Keratinocyte (primary cell): ENCODE measurements at regions not wholly inside any gene's neighbourhood (a gene's known extent, or its start where the extent isn't known, plus 50 kb on each side); places are given as distances from the start of the nearest gene placed in this dataset.

Experiments
- DNase-seq: peaks from one replicate; pipeline ENCODE4 v3.0.0-alpha.2; 2011; ENCODE audit warnings: low read depth, missing footprints, low spot score
- FAIRE-seq: peaks from 2 replicates; lab custom pipeline; 2011; peaks lifted over from hg19 to GRCh38; lab: Jason Lieb, UNC
- H2AFZ ChIP-seq: 2 replicates; pipeline ENCODE4 v1.6.0; 2012; ENCODE audit warnings: low read length, control low read depth, inconsistent platforms; ENCODE audit not compliant: control insufficient read depth
- H3K27ac ChIP-seq: 2 replicates; pipeline ENCODE4 v1.5.1; 2011; ENCODE audit warnings: low read length; ENCODE audit not compliant: control insufficient read depth, insufficient read depth
- H3K27me3 ChIP-seq: 3 replicates; pipeline ENCODE4 v1.6.0; 2011; ENCODE audit warnings: low read length; ENCODE audit not compliant: control insufficient read depth, insufficient read depth; ENCODE audit errors: extremely low read depth
- H3K36me3 ChIP-seq, 2 experiments: 2 replicates in 1 of 2; 3 replicates in 1 of 2; pipeline ENCODE4 v1.5.1; 2011; ENCODE audit warnings: low read length in 2 of 2, mild to moderate bottlenecking in 1 of 2; ENCODE audit not compliant: control insufficient read depth in 2 of 2, insufficient read depth in 2 of 2; ENCODE audit errors: extremely low read depth in 1 of 2
- H3K4me1 ChIP-seq: 3 replicates; pipeline ENCODE4 v1.5.1; 2011; ENCODE audit warnings: low read length; ENCODE audit not compliant: control insufficient read depth, insufficient read depth; ENCODE audit errors: extremely low read depth
- H3K4me2 ChIP-seq: 3 replicates; pipeline ENCODE4 v1.6.0; 2011; ENCODE audit warnings: low read depth, low read length; ENCODE audit not compliant: control insufficient read depth, insufficient read depth; ENCODE audit errors: extremely low read depth
- H3K4me3 ChIP-seq, 3 experiments: fragments of 200-600 bp in 1 of 3; sonication (generic) in 1 of 3; 2 replicates in 2 of 3; 3 replicates in 1 of 3; pipeline ENCODE4 v1.5.1; 2011 to 2016; ENCODE audit warnings: low read length in 3 of 3, mild to moderate bottlenecking in 3 of 3, control low read depth in 2 of 3, inconsistent platforms in 1 of 3, low read depth in 1 of 3, mixed read lengths in 1 of 3, mixed run types in 1 of 3, moderate library complexity in 1 of 3; ENCODE audit not compliant: control insufficient read depth in 2 of 3, insufficient read depth in 2 of 3; ENCODE audit errors: extremely low read depth in 1 of 3
- H3K79me2 ChIP-seq: 2 replicates; pipeline ENCODE4 v1.6.0; 2012; ENCODE audit warnings: low read length; ENCODE audit not compliant: control insufficient read depth, insufficient read depth
- H3K9ac ChIP-seq: 3 replicates; pipeline ENCODE4 v1.6.0; 2011; ENCODE audit warnings: low read length; ENCODE audit not compliant: control insufficient read depth, insufficient read depth; ENCODE audit errors: extremely low read depth
- H3K9me1 ChIP-seq: 3 replicates; pipeline ENCODE4 v1.6.0; 2011; ENCODE audit warnings: low read length; ENCODE audit not compliant: control insufficient read depth, insufficient read depth; ENCODE audit errors: extremely low read depth
- H3K9me3 ChIP-seq: 2 replicates; pipeline ENCODE4 v1.5.1; 2012; ENCODE audit warnings: low read depth, low read length; ENCODE audit not compliant: control insufficient read depth
- H4K20me1 ChIP-seq: 3 replicates; pipeline ENCODE4 v1.6.0; 2011; ENCODE audit warnings: low read length; ENCODE audit not compliant: control insufficient read depth, insufficient read depth; ENCODE audit errors: extremely low read depth
- CTCF ChIP-seq, 3 experiments: IDR thresholded peaks in 1 of 3; conservative IDR thresholded peaks in 1 of 3; optimal IDR thresholded peaks in 1 of 3; 2 replicates in 2 of 3; 3 replicates in 1 of 3; pipeline versions ENCODE3 to v1.5.1; 2011; ENCODE audit warnings: low read length in 3 of 3, mild to moderate bottlenecking in 3 of 3, moderate library complexity in 2 of 3, control low read depth in 1 of 3, inconsistent platforms in 1 of 3; ENCODE audit not compliant: insufficient read depth in 2 of 3; ENCODE audit errors: extremely low read depth in 1 of 3
- EZH2 ChIP-seq: IDR thresholded peaks from one replicate; pipeline ENCODE4 v1.6.1; 2012; ENCODE audit warnings: inconsistent platforms, mild to moderate bottlenecking, low read length, moderate library complexity
- dilution Hi-C: fragments of 300-500 bp; cut with MboI; formaldehyde crosslinking; loops from one replicate; pipeline ENCODE4 v1.7.0; 2020; ENCODE audit warnings: low sequenced_read_pairs; ENCODE audit not compliant: extremely low pct_ligation_motif_present

GRCh38 chr16:65306300-65306699 is 184.4 kb upstream of the CDH11 start:
- Histone ChIP-seq H3K4me1 (no peaks in the 10 kb centered on the region), H3K27ac (no peak overlapping the region), H3K9me1 (no peaks in the 10 kb centered on the region), H2AFZ (no peak overlapping the region), H3K9ac (no peak overlapping the region), H3K27me3 (no peaks in the 10 kb centered on the region), H4K20me1 (no peaks in the 10 kb centered on the region), H3K36me3 (no peaks in the 10 kb centered on the region), H3K9me3 (no peaks in the 10 kb centered on the region), H3K4me2 (no peak overlapping the region), H3K4me3 (no peak overlapping the region), H3K79me2 (no peaks in the 10 kb centered on the region)
- no peak for DNase-seq
- TF ChIP-seq CTCF (optimal IDR thresholded peaks at IDR 0.05 in 1 of 3, IDR thresholded peaks at IDR 0.05 in 1 of 3, conservative IDR thresholded peaks at IDR 0.05 in 1 of 3; ENCODE audit: extremely low read depth in 1 of 3, insufficient read depth in 2 of 3, low read length in 3 of 3) (no peak), EZH2 (no peak)
- dilution Hi-C loops: no loop called here
- no peak for FAIRE-seq

- Histone ChIP-seq H2AFZ (no peak overlapping the region), H3K4me2 (no peak overlapping the region)
Measured at GRCh38 chr16:65305266-65305959, 183.6 kb upstream of the CDH11 start.

More at GRCh38 chr16:65305266-65305959, 183.6 kb upstream of the CDH11 start:
- FAIRE-seq: no peak
- H3K27me3 ChIP-seq: no peaks in the 10 kb centered on the region
- H3K27ac ChIP-seq: no peak overlapping the region
- H4K20me1 ChIP-seq: no peaks in the 10 kb centered on the region
- no peak overlapping the region for H3K4me3 ChIP-seq
- dilution Hi-C loops: no loop called here
- no peaks in the 10 kb centered on the region for H3K9me1 ChIP-seq
- no peak for TF ChIP-seq CTCF (optimal IDR thresholded peaks at IDR 0.05 in 1 of 3, IDR thresholded peaks at IDR 0.05 in 1 of 3, conservative IDR thresholded peaks at IDR 0.05 in 1 of 3; ENCODE audit: extremely low read depth in 1 of 3, insufficient read depth in 2 of 3, low read length in 3 of 3)
- TF ChIP-seq EZH2: no peak
- H3K9me3 ChIP-seq: no peaks in the 10 kb centered on the region
- H3K4me1 ChIP-seq: no peaks in the 10 kb centered on the region
- DNase-seq: no peak
- no peaks in the 10 kb centered on the region for H3K79me2 ChIP-seq
- no peaks in the 10 kb centered on the region for H3K36me3 ChIP-seq
- no peak overlapping the region for H3K9ac ChIP-seq
